Lower lobe of right lung (tissue), 2 donors: ENCODE measurements at regions not wholly inside any gene's neighbourhood (a gene's known extent, or its start where the extent isn't known, plus 50 kb on each side); places are given as distances from the start of the nearest gene placed in this dataset.

Experiments
- ATAC-seq, 2 donors: fragments of 200-7000 bp; cut with Tn5 transposase; one replicate each; pipeline ENCODE4 v1.9.1; 2020 to 2022; ENCODE audit warnings: mild to moderate bottlenecking in 2 of 2, moderate library complexity in 2 of 2
- DNase-seq: peaks from one replicate; pipeline ENCODE4 v3.0.0-alpha.2; 2020
- H3K27ac ChIP-seq: fragments of 200-600 bp; one replicate; pipeline ENCODE4 v1.8.0; 2022
- H3K27me3 ChIP-seq: fragments of 200-600 bp; one replicate; pipeline ENCODE4 v1.8.0; 2022; ENCODE audit warnings: low read depth
- H3K36me3 ChIP-seq: fragments of 200-600 bp; one replicate; pipeline ENCODE4 v1.8.0; 2022; ENCODE audit warnings: mild to moderate bottlenecking
- H3K4me1 ChIP-seq: fragments of 200-600 bp; one replicate; pipeline ENCODE4 v1.8.0; 2022
- H3K4me3 ChIP-seq: fragments of 200-600 bp; one replicate; pipeline ENCODE4 v1.8.0; 2022; ENCODE audit warnings: mild to moderate bottlenecking
- H3K9me3 ChIP-seq: fragments of 200-600 bp; one replicate; pipeline ENCODE4 v1.8.0; 2022
- intact Hi-C: fragments of 100-400 bp; cut with DNase I; formaldehyde crosslinking; loops from one replicate; pipeline ENCODE4 v1.11.0; 2022
- TF ChIP-seq, protein P1 (sequence below): fragments of 200-600 bp; IDR thresholded peaks from one replicate; pipeline ENCODE4 v1.8.0; 2022; ENCODE audit warnings: antibody characterized with exemption, mild to moderate bottlenecking
- donor health status: DM: no; HTN: yes; CAD: no; lungs with severe emphysema.

- DNase-seq (no peak), ATAC-seq (no peak)
- Histone ChIP-seq H3K9me3 (peaks cover 6% of the 10 kb centered on the region), H3K4me1 (no peaks in the 10 kb centered on the region), H3K27ac (no peak overlapping the region), H3K36me3 (no peaks in the 10 kb centered on the region), H3K4me3 (no peak overlapping the region), H3K27me3 (no peaks in the 10 kb centered on the region)
- intact Hi-C loops: no loop called here
- TF ChIP-seq, protein P1, sequence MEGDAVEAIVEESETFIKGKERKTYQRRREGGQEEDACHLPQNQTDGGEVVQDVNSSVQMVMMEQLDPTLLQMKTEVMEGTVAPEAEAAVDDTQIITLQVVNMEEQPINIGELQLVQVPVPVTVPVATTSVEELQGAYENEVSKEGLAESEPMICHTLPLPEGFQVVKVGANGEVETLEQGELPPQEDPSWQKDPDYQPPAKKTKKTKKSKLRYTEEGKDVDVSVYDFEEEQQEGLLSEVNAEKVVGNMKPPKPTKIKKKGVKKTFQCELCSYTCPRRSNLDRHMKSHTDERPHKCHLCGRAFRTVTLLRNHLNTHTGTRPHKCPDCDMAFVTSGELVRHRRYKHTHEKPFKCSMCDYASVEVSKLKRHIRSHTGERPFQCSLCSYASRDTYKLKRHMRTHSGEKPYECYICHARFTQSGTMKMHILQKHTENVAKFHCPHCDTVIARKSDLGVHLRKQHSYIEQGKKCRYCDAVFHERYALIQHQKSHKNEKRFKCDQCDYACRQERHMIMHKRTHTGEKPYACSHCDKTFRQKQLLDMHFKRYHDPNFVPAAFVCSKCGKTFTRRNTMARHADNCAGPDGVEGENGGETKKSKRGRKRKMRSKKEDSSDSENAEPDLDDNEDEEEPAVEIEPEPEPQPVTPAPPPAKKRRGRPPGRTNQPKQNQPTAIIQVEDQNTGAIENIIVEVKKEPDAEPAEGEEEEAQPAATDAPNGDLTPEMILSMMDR: no peak
These were observed 114.6 kb upstream of the MED13L start for GRCh38 chr12:116392061-116392460.

- no peak for ATAC-seq
- Histone ChIP-seq H3K36me3 (no peaks in the 10 kb centered on the region), H3K9me3 (peaks cover 6% of the 10 kb centered on the region), H3K27ac (no peak overlapping the region), H3K4me1 (no peaks in the 10 kb centered on the region), H3K4me3 (no peak overlapping the region), H3K27me3 (no peaks in the 10 kb centered on the region)
- no peak for DNase-seq
- TF ChIP-seq, protein P1: no peak
- intact Hi-C loops: no loop called here
These were observed 115.8 kb upstream of the MED13L start for GRCh38 chr12:116393255-116393654.

GRCh38 chr12:116393859-116394650 lies 116.6 kb upstream of the MED13L start:
- Histone ChIP-seq H3K9me3 (peaks cover 6% of the 10 kb centered on the region), H3K4me1 (no peaks in the 10 kb centered on the region), H3K36me3 (no peaks in the 10 kb centered on the region), H3K27ac (no peak overlapping the region), H3K4me3 (no peak overlapping the region), H3K27me3 (no peaks in the 10 kb centered on the region)
- intact Hi-C loops: no loop called here
- ATAC-seq (no peak), DNase-seq (no peak)
- TF ChIP-seq, protein P1: no peak

DNA sequence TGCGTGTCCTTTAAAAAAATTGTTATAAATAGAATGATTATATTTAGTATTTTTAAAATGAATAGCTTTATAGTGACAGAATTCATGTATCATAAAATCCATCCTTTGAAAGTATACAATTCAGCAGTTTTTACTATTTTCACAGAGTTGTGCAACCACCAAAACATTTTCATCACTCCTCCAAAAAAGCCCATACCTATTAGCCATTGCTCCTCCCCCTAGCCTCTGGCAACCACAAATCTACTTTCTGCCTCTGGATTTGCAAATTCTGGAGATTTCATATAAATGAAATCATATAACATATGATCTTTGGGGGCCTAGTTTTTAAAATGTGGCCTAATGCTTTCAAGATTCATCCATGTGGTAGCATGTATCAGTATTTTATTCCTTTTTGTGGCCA lies 117.9 kb upstream of the MED13L start:
- Histone ChIP-seq H3K36me3 (no peaks in the 10 kb centered on the region), H3K27ac (no peak overlapping the region), H3K4me3 (no peak overlapping the region), H3K4me1 (no peaks in the 10 kb centered on the region), H3K9me3 (peaks cover 6% of the 10 kb centered on the region), H3K27me3 (no peaks in the 10 kb centered on the region)
- intact Hi-C loops: no loop called here
- DNase-seq: no peak
- no peak for ATAC-seq
- TF ChIP-seq, protein P1: no peak

DNA sequence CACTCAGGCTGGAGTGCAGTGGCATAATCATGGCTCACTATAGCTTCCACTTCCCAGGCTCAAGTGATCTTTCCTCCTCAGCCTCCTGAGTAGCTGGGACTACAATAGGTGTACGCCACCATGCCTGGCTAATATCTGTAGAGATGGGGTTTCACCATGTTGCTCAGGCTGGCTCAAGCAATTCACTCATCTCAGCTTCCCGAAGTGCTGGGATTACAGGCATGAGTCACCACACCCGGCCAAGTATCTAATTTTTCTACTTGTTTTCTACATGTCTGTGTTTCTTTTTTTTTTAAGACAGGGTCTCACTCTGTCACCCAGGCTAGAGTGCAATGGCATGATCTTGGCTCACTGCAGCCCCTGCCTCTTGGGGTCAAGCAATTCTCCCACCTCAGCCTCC lies 119.7 kb upstream of the MED13L start:
- intact Hi-C loops: no loop called here
- DNase-seq (no peak), ATAC-seq (no peak)
- no peaks in the 10 kb centered on the region for H3K36me3 ChIP-seq
- no peaks in the 10 kb centered on the region for H3K4me1 ChIP-seq
- H3K27ac ChIP-seq: no peak overlapping the region
- TF ChIP-seq, protein P1: no peak
- no peak overlapping the region for H3K4me3 ChIP-seq
- no peaks in the 10 kb centered on the region for H3K9me3 ChIP-seq
- no peaks in the 10 kb centered on the region for H3K27me3 ChIP-seq
